ENCODE measurements at regions not wholly inside any gene's neighbourhood (a gene's known extent, or its start where the extent isn't known, plus 50 kb on each side); places are given as distances from the start of the nearest gene placed in this dataset.

GRCh38 chr15:88394553-88395145 lies 72.5 kb downstream of the MRPL46 start:
- DNase-seq: no peak
- H3K4me1 Mint-ChIP-seq: peaks cover 9% of the 10 kb centered on the region
- H3K27ac Mint-ChIP-seq: no peak overlapping the region
- H3K9me3 Mint-ChIP-seq: peaks cover 14% of the 10 kb centered on the region
- TF ChIP-seq CTCF (IDR thresholded peaks at IDR 0.05): no peak
- H3K4me3 Mint-ChIP-seq: no peak overlapping the region
- H3K27me3 Mint-ChIP-seq (ENCODE audit: low read depth, poor library complexity): peaks cover 28% of the 10 kb centered on the region
- H3K36me3 Mint-ChIP-seq (ENCODE audit: low read depth): no peaks in the 10 kb centered on the region

DNA sequence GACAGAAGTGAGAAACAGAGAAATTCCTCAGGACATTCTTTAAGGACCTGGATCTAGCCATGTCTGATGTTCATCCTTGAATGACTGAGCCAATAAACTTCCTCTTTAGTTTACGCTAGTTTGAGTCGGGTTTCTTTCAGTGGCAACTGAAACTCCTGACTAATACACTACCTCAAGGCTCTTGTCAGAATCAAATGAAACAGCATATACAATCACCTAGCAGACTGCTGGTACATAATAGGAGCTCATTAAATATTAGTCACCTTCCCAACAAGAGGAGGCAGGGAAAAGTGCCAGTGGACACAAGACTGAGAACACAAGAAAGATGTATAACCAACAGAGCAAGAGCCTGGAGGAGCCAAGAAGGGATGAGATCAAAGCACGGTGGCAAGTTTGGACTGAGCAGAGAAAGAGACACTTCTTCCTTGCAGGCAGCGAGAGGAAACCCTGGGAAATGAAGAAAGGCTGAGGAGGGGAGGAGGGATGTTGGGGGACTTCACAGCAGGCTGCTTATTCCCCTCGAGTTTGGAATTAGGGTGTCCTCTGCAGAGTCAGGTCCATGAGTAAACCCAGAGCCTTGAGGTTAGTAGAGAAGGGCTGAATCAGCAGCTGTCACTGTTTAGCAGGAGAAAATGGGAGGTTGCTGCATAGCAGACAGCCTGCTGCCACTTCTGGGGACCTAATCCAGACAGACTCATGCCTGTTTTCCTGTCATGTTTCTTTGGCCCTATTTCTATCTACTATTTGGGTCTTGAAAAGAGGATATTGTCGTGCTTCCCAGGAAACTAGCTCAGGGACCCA lies 73.3 kb downstream of the MRPL46 start:
- Mint-ChIP-seq H3K4me1 (peaks cover 9% of the 10 kb centered on the region), H3K9me3 (peaks cover 14% of the 10 kb centered on the region), H3K36me3 (ENCODE audit: low read depth) (no peaks in the 10 kb centered on the region), H3K27me3 (ENCODE audit: low read depth, poor library complexity) (peaks cover 28% of the 10 kb centered on the region), H3K27ac (peak overlapping the region; percentile 9), H3K4me3 (no peak overlapping the region)
- DNase-seq: no peak
- no peak for TF ChIP-seq CTCF (IDR thresholded peaks at IDR 0.05)

DNA sequence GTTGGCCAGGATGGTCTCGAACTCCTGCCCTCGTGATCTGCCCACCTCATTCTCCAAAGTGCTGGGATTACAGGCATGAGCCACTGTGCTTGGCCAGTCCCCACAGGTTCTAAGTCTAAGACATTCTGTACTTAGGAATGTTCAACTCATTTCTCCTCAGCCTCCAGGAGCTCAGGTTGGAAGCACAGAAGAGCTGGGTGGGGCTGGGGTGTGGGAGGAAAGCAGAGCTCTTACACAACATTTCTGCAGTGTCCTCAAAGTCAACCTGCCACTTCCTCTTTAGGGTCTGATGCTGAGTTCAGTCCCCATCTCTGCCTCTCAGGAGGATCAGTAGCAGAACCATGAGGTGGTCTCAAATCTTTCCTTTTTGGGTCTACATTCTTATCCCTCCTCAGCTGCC lies 75.5 kb downstream of the MRPL46 start:
- Mint-ChIP-seq H3K27me3 (ENCODE audit: low read depth, poor library complexity) (peaks cover 19% of the 10 kb centered on the region), H3K4me3 (no peak overlapping the region), H3K36me3 (ENCODE audit: low read depth) (no peaks in the 10 kb centered on the region), H3K9me3 (peaks cover 14% of the 10 kb centered on the region), H3K27ac (no peak overlapping the region), H3K4me1 (peaks cover 9% of the 10 kb centered on the region)
- DNase-seq: no peak
- TF ChIP-seq CTCF (IDR thresholded peaks at IDR 0.05): no peak

DNA sequence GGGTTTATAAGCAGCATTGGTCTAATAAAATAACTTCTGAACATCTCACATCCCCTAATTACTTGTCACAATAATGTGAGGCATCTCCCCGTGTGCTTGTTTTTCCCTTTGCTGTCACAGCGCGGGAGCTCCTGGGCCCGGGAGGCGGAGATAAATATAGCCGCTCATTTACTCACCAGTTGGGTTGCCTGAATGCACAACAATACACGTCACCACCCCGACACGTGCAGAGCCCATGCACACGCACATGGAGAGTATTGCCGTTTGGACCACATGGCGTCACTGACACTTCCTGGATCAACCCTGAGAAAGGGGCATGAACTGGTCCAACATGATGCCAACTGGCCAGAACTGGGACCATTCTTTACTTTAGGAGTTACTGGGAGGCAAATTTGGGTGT lies 76.2 kb downstream of the MRPL46 start:
- no peak for DNase-seq
- H3K4me1 Mint-ChIP-seq: peaks cover 3% of the 10 kb centered on the region
- H3K36me3 Mint-ChIP-seq (ENCODE audit: low read depth): no peaks in the 10 kb centered on the region
- H3K9me3 Mint-ChIP-seq: peaks cover 11% of the 10 kb centered on the region
- H3K27ac Mint-ChIP-seq: no peak overlapping the region
- H3K27me3 Mint-ChIP-seq (ENCODE audit: low read depth, poor library complexity): peaks cover 19% of the 10 kb centered on the region
- no peak for TF ChIP-seq CTCF (IDR thresholded peaks at IDR 0.05)
- H3K4me3 Mint-ChIP-seq: no peak overlapping the region

DNA sequence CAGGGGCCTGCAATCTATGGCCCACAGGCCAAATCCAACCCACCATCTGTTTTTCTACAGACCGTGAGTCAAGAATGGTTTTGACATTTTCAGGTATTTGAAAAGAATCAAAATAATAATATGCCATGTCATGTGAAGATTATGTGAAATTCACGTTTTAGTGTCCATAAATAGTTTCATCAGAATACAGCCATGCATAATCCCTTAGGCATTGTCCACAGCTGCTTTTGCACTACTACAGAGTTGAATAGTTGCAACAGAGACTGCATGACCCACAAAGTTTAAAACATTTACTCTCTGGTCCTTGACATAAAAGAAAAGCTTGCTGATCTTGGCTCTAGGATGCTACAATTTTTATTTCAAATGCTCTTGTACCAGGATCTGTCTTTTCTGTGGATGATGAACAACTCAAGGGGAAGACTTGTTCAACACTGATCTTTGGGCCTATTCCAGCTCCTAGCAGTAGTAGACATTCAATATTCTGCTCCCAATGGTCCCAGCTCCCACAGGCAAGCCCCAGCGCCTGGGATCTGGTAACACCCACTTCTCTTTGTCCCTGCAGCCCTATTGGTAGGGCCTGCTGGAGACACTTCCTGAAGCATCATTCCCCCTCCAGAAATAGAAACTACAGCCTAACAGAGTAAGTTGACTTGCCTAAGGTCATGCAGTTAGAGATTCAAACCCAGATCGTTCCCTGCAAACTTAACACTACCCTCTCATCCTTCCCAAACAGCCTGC lies 76.9 kb downstream of the MRPL46 start:
- peaks cover 5% of the 10 kb centered on the region for H3K9me3 Mint-ChIP-seq
- no peaks in the 10 kb centered on the region for H3K36me3 Mint-ChIP-seq (ENCODE audit: low read depth)
- TF ChIP-seq CTCF (IDR thresholded peaks at IDR 0.05): no peak
- no peaks in the 10 kb centered on the region for H3K4me1 Mint-ChIP-seq
- no peak for DNase-seq
- H3K27me3 Mint-ChIP-seq (ENCODE audit: low read depth, poor library complexity): peaks cover 18% of the 10 kb centered on the region
- no peak overlapping the region for H3K4me3 Mint-ChIP-seq
- H3K27ac Mint-ChIP-seq: no peak overlapping the region
